GM18498 (cell line): ENCODE measurements at regions not wholly inside any gene's neighbourhood (a gene's known extent, or its start where the extent isn't known, plus 50 kb on each side); places are given as distances from the start of the nearest gene placed in this dataset.
"Not testable (repeated sequence)": the region's sequence is repeated elsewhere in the genome, so short reads cannot be mapped to it uniquely, and the experiment has no call there.

Experiments
- ATAC-seq: cut with Tn5 transposase; IDR thresholded peaks from one replicate; pipeline ENCODE4 v1.9.1; 2021; ENCODE audit warnings: mild to moderate bottlenecking, moderate library complexity; ENCODE audit not compliant: unreplicated experiment

- no peak for ATAC-seq
Observed at GRCh38 chr5:90071656-90072055, 337.9 kb downstream of the CETN3 start.

GRCh38 chr5:90071066-90071465 lies 338.5 kb downstream of the CETN3 start:
- no peak for ATAC-seq

- ATAC-seq = no peak
Observed at GRCh38 chr5:90066920-90067319, 342.6 kb downstream of the CETN3 start.

- ATAC-seq = no peak
Observed at GRCh38 chr5:90056911-90057705, 352.4 kb downstream of the CETN3 start.

GRCh38 chr5:90055831-90056328 lies 353.7 kb downstream of the CETN3 start:
- no peak for ATAC-seq

- ATAC-seq = no peak
Observed at GRCh38 chr5:90054612-90055011, 354.9 kb downstream of the CETN3 start.

GRCh38 chr5:90051756-90052155 lies 357.8 kb downstream of the CETN3 start:
- ATAC-seq = no peak

GRCh38 chr5:90050103-90050502 lies 359.5 kb downstream of the CETN3 start:
- no peak for ATAC-seq

GRCh38 chr5:90047113-90047512 lies 362.4 kb downstream of the CETN3 start:
- ATAC-seq = no peak

GRCh38 chr5:90040082-90040481 lies 369.5 kb downstream of the CETN3 start:
- ATAC-seq = not testable (repeated sequence)

GRCh38 chr5:90037646-90038045 lies 371.9 kb downstream of the CETN3 start:
- ATAC-seq = no peak

- peak; percentile 57 for ATAC-seq
Observed at GRCh38 chr5:90022711-90023053, 386.9 kb downstream of the CETN3 start.

- no peak for ATAC-seq
Observed at GRCh38 chr5:90022002-90022710, 387.4 kb downstream of the CETN3 start.

- peak; percentile 94 for ATAC-seq
Observed at GRCh38 chr5:90020575-90021538, 388.7 kb downstream of the CETN3 start.

GRCh38 chr5:90017239-90017638 lies 392.3 kb downstream of the CETN3 start:
- ATAC-seq = no peak

- peak; percentile 87 for ATAC-seq
Observed at GRCh38 chr5:90015584-90016018, 394.0 kb downstream of the CETN3 start.

- ATAC-seq = peak; percentile 91
Observed at GRCh38 chr5:90014420-90014819, 395.1 kb downstream of the CETN3 start.

GRCh38 chr5:90000351-90000750 lies 409.2 kb downstream of the CETN3 start:
- no peak for ATAC-seq

GRCh38 chr5:89998519-89999305 lies 410.8 kb downstream of the CETN3 start:
- no peak for ATAC-seq

GRCh38 chr5:89996890-89997289 lies 412.7 kb downstream of the CETN3 start:
- no peak for ATAC-seq
